Islet precursor cell (in vitro differentiated cells): ENCODE measurements at regions not wholly inside any gene's neighbourhood (a gene's known extent, or its start where the extent isn't known, plus 50 kb on each side); places are given as distances from the start of the nearest gene placed in this dataset.
"Not testable (repeated sequence)": the region's sequence is repeated elsewhere in the genome, so short reads cannot be mapped to it uniquely, and the experiment has no call there.

Experiments used
- DNase-seq: peaks from one replicate; pipeline ENCODE4 v3.0.0-alpha.2; 2018

GRCh38 chr6:68053805-68054373, 581.2 kb upstream of the ADGRB3 start:
- no peak for DNase-seq

GRCh38 chr6:68052234-68052633, 582.8 kb upstream of the ADGRB3 start:
- DNase-seq, result no peak

GRCh38 chr6:68049562-68049961, 585.5 kb upstream of the ADGRB3 start:
- DNase-seq, result no peak

- DNase-seq, result no peak
Observed at GRCh38 chr6:68046756-68047155, 588.3 kb upstream of the ADGRB3 start.

GRCh38 chr6:68046302-68046701, 588.8 kb upstream of the ADGRB3 start:
- no peak for DNase-seq

GRCh38 chr6:68045193-68045592, 589.9 kb upstream of the ADGRB3 start:
- no peak for DNase-seq

- no peak for DNase-seq
Observed at GRCh38 chr6:68044264-68044663, 590.8 kb upstream of the ADGRB3 start.

- DNase-seq, result no peak
Observed at GRCh38 chr6:68043122-68043398, 592.0 kb upstream of the ADGRB3 start.

- DNase-seq, result no peak
Observed at GRCh38 chr6:68042339-68043121, 592.6 kb upstream of the ADGRB3 start.

GRCh38 chr6:68040780-68041179, 594.3 kb upstream of the ADGRB3 start:
- no peak for DNase-seq

GRCh38 chr6:68040312-68040778, 594.7 kb upstream of the ADGRB3 start:
- peak; percentile 52 for DNase-seq

- DNase-seq, result no peak
Observed at GRCh38 chr6:68039641-68040311, 595.3 kb upstream of the ADGRB3 start.

GRCh38 chr6:68038815-68039408, 596.2 kb upstream of the ADGRB3 start:
- peak; percentile 50 for DNase-seq

- no peak for DNase-seq
Observed at GRCh38 chr6:68032217-68032616, 602.9 kb upstream of the ADGRB3 start.

- DNase-seq, result no peak
Observed at GRCh38 chr6:68031054-68031453, 604.0 kb upstream of the ADGRB3 start.

- DNase-seq, result no peak
Observed at GRCh38 chr6:68026483-68026882, 608.6 kb upstream of the ADGRB3 start.

- no peak for DNase-seq
Observed at GRCh38 chr6:68025764-68026163, 609.3 kb upstream of the ADGRB3 start.

GRCh38 chr6:68024570-68025269, 610.4 kb upstream of the ADGRB3 start:
- no peak for DNase-seq

GRCh38 chr6:68022968-68023367, 612.1 kb upstream of the ADGRB3 start:
- DNase-seq, result not testable (repeated sequence)

GRCh38 chr6:68013780-68014515, 621.1 kb upstream of the ADGRB3 start:
- no peak for DNase-seq

GRCh38 chr6:68012822-68013221, 622.3 kb upstream of the ADGRB3 start:
- no peak for DNase-seq

GRCh38 chr6:68010936-68011335, 624.1 kb upstream of the ADGRB3 start:
- DNase-seq, result no peak

- no peak for DNase-seq
Observed at GRCh38 chr6:68008445-68008844, 626.6 kb upstream of the ADGRB3 start.
